GM18511 (cell line): ENCODE measurements at regions not wholly inside any gene's neighbourhood (a gene's known extent, or its start where the extent isn't known, plus 50 kb on each side); places are given as distances from the start of the nearest gene placed in this dataset.

Source experiments
- ATAC-seq: cut with Tn5 transposase; IDR thresholded peaks from one replicate; pipeline ENCODE4 v1.9.1; 2021; ENCODE audit warnings: mild to moderate bottlenecking, moderate library complexity; ENCODE audit not compliant: unreplicated experiment

DNA sequence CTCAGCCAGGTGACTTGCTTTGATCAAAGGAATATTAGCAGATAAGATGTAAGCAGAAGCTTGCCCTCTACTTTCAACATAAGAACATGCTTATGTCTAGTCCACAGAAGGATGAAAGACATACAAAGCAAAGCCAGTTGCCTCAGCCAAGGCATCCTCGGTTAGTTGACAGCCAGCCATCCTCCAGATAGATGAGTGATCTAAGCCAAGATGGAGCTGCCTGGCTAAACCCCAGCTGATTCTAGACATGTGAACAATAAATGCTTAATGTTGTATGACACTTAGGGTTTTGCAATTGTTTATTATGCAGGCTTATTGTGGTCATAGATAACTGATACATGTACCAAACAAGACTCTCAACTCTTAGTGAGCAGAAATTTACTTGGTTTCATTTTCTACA is 157.6 kb upstream of the TMTC2 start:
- no peak for ATAC-seq

DNA sequence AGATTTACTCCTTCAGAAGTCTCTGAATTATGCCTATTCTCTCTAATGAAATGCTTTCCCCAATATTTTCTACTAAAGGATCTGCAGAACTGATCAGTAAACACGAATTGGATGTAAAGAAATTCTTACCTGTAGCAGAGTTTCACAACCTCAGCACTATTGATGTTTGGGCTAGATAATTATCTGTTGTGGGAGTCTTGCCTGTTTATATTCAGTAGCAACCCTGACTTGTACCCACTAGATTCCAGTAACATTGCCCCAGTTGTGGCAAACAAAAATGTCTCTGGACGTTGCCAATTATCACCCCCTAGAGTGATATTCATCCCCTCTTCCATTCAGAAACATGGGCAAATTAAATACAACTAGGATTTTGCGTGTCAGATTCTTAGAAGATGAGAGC is 156.8 kb upstream of the TMTC2 start:
- no peak for ATAC-seq

DNA sequence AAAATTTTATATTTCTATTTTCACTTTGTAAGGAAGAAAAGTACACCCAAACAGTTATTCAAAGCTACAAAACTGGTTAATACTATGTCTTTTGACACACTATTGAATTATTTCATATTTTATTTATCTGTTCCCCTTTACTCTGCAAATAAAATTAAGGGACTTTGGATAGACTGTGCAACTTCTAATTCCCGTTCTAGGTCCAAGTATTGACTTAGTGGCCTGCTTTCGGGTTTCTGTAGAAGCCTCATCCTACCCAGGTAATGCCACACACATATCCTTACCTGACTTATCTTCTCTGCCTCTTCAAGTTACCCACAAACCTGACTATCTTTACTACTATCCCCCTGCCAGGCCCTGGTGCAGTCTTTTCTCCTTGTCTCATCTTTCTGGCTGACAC is 156.3 kb upstream of the TMTC2 start:
- ATAC-seq, result no peak

DNA sequence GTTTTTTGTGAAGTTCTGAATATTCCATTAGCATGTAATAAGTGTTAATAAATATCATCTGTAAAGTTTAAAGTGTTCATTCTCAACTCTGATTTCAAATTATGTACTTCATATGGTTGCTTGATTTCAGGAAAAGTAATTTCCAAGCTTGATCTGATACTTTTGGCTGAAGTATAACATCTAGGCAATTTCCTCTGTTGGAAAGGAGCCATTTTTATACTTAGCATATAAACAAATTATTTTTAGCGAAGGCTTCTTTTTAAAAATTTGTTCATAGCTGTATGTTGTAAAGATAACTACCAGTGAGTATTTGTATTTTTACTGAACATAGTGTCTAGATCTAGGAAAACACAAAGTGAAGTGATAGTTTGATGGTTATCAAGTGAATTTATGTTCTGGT is 153.4 kb upstream of the TMTC2 start:
- ATAC-seq, result no peak

DNA sequence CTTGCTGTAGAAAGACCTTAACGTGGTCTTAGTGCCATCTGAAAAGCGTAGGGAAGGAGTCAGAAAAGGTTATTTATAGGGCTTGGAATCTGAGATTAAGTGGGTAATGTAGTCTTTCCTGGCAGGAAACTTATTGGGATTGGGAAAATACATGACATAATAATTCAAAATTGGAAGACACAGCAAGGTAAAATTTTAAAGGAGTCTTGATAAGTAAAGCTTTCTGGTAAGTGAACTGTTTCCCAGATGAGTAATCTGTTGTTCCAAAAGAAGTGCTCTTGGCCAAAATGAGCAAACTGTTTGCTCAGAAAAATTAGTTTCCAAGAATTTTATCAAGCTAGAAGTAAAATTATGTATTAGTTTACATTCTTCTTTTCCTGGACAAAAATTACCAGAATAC is 149.3 kb upstream of the TMTC2 start:
- no peak for ATAC-seq

DNA sequence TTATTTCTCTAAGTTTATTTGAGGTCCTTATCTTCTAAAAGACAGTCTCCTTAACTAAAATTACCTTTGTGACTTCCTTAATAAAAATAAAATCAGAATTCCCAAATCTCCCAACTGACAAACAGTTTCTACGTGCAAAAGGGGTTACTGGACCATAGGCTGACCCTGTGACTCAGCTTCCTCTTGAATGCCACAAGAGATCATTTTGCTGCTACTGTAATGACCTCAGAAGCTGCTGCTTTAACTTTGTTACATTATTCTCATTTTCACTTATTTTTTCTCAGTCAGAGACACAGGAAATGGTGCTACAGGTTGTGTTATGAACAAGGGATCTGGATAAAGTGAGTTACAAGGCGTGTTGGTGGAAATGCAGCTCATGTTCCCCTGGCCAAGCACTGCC is 132.2 kb upstream of the TMTC2 start:
- peak; percentile 95 for ATAC-seq

DNA sequence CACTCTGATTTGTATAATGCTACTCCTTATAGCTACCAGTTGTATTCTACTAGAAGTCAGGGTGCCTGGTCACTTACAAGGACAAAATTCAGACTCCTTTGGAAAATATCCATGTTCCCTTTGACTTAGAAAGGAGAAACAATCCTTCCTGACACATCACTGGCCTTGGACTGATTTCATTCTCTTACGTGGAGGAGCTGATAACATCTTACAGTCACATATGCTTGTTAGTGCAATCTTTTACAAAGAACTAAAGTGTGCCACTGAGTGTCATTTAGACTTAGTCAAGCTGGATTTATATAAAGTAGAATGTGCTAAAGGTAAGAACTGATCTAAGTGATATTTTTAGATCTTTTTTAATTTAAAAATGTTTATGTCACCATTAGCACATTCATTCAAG is 131.0 kb upstream of the TMTC2 start:
- ATAC-seq, result no peak

DNA sequence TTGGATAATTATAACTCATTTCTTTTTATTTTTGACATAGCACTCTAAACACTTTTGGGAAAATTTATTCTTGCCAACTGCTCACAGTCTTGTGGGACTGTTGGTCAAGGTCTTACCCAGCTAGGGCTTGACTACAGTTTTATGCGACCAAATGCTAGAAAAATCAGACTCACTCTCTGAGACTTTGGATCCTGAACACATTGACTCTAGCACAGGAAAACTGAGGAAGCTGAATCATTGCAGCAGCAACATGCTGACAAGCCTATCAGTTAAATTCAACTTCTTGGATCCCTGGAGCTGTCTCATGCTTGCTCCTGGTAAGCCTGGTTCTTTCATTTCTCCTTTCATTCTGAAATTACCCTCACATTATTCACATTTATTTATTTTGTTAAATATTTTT is 120.7 kb upstream of the TMTC2 start:
- no peak for ATAC-seq

DNA sequence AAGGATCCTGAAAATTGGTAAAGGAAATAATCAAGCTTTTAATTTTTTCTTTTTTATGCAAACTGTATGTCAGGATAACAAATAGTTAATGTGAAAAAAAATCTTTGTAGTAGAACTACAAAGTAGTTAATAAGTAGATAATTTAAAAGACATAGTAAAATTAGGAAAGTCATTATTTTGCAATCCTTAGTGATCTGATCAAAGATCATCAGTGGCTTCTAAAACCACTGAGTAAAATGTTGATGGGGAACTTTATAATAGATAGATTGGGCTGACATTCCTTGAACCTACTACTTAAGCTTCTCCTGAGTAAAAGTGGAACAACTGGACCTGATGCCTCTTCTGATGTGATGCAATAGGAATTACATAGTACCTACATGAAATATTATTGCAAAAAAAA is 119.0 kb upstream of the TMTC2 start:
- ATAC-seq, result no peak

DNA sequence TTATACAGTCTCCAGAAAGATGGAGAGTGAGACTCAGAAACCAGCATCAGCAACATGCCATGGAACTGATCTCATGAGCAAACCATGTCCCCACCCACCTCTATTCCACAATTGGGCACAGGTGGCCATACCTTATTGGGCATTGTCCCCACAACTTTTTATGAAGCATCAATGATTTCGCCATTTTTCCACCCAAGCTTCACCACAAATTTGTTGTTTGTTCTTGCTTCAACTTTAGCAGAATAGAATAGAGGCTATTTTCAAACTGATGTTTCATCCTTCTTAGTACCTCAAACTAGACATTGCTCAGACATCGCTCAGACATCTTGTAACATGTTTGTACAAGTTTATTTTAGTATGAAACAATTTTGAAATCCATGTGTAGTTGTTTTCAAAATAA is 112.5 kb upstream of the TMTC2 start:
- ATAC-seq, result no peak

DNA sequence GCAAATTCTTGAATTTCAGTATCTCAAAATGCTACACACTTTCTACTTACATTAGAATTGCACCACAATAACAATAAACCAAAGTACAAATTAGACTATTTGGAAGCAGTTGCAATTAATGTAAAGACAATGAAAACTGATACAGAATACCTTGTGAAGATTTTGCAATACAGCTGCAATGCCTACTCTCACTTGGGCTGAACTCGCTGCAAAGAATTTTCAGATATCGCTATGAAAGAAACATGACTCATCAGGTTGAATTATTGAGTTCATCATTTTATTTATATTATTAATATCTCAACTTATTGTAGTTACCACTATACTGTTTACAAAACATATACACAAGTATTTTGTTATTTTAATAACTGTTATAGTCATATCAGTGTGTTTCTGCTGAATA is 108.0 kb upstream of the TMTC2 start:
- ATAC-seq, result no peak

DNA sequence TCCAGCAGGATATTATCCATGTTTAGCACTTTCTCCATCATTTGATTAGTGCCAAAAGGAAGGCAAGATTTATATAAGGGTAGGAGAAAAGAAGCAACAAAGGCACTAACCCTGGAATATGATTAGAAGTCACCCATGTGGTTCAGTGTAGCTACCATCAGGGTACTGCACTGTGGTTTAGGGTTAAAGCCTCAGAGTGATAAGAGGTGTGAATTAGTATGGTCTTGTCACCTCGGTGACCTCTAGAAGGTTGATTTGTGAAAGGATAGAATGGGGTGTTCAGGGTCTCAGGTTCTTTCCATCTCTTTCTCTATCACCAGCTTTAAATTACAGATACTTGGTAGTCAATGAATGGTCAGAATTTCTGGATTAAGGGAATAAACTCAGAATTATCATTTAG is 103.0 kb upstream of the TMTC2 start:
- peak; percentile 58 for ATAC-seq

DNA sequence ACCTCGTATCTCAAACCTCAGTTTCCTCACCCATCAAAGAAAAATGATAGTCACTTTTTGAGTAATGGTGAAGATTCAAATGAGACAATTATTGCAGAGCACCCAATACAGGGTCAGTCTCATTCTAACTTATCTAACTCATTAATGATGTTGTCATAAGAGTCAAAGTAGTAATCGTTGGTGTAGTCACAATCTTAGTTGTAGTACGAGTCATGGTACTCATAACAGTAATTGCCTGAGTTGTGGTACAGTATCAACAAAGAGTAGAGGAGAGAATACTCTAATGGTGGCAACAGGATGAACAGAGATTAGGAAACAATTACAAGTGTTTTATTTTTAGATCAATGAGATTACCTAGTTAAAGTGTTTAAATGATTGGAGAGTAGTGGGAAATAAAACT is 93.6 kb upstream of the TMTC2 start:
- peak; percentile 58 for ATAC-seq

DNA sequence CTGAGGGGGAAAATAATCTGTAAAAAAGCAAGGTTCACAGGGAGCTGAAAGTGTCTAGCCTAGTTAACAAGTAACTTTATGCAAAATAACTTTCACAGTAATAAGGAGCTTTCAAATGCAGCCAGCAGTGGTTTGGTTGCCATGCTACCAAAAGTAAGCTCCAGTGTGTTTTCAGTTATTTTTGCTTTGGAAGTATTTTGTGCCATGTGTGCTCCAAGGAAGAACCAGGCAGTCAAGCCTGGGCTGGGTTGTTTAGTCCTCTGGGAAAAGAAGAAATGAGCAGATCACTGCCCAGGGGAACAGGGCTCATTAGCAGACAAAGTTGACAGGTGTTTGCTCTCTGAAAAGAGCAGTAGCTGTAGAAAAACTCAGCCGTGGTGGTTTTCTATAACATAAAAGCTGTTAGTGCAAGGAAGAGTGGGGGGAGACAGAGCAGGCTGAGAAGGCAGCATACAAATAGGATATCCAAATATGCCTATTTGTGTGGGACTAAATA is 92.8 kb upstream of the TMTC2 start:
- peak; percentile 94 for ATAC-seq

DNA sequence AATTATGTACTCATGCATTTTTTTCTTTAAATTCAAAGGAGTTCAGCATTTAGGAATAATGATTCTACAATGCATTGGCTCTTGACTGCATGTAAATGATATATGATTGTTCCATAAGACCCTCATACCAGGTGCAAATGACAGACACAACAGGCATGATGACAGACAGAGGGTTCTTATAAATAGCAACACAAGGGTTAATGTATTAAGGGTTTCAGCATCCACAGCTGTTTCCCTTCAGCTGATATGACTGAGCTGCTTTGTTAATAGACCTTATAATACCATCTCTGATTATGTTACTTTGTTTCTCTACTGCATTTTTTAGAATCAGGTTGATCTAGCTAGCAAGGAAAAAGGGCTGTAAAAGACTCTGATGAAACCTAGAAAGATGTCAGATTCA is 90.8 kb upstream of the TMTC2 start:
- ATAC-seq, result no peak

DNA sequence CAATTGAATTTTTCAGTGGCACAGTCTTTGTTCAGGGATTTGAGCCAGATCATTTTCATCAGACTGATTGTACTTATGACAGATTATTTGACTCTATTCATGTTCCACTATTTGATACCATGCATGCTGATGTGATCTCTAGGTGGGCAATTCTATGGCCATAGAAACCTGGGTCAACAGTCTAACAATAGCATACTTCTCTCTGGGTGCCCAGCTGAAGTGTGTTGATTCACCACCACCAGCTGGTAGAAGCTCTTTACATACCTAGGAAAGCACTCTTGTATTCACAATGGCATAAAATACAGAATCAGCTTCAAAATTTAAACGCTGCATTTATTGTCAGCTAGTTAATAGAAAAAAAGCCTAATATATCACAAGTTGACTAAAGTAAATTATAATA is 90.2 kb upstream of the TMTC2 start:
- no peak for ATAC-seq

DNA sequence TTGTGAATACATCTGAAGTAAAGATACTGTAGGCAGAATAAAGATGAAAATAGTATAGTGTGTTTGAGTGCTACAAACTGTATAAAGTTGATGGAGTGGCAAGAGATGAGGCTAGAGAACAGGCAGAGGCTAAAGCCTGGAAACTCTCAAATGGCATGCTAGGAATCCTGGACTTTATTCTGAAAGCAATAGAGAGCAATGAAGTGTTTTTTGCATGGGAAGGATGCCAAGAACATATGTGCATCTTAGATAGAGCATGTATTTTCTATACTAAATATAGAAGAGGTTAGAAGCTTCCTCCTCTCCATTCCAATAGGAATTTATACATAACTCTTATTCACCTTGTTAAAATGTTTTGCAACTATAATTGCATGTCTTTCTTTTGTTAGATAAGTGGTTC is 86.3 kb upstream of the TMTC2 start:
- no peak for ATAC-seq

DNA sequence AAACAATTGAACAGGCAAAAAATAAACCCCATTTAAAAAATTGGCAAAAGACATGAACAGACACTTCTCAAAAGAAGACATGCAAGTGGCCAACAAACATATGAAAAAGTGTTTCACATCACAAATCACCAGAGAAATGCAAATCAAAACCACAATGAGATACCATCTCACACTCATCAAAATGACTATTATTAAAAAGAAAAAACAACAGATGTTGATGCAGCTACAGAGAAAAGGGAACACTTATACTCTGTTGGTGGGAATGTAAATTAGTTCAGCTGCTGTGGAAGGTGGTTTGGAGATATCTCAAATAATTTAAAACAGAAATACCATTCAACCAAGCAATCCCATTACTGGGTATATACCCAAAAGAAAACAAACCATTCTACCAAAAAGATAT is 83.1 kb upstream of the TMTC2 start:
- ATAC-seq, result peak; percentile 46

DNA sequence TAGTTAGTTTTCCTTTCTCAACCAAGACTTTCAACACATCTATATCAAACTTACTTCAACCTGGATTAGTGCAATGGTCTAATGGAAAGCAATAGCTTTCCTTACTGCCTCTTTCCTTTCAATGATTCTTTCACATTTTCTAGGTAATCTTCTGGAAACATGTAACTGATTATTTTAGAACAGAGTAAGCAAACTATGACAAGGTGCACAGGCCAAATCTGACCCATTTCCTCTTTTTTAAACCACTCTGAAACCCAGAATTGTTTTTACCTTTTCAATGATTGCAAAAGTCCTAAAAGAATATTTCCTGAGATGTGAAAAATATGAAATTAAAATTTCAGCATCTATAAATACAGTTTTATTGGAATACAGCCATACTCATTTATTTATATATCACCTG is 81.6 kb upstream of the TMTC2 start:
- ATAC-seq, result peak; percentile 74

DNA sequence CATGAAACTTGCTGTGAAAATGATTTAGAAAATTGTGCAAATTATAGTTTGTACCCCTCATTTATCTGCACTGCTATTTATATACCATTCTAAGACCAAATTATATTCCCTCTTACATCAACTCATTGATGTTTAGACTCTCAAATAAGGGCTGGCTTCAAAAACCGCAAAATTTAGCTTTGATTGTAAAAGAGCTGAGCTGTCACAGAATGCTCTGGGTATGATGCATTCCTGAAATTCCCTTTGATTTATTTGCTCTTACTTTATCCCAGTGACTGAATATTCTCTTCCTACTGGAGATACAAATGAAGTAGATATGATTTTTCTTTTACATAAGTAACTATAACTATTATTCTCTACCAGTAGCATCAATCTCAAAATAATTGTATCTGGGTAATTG is 78.0 kb upstream of the TMTC2 start:
- ATAC-seq, result no peak

DNA sequence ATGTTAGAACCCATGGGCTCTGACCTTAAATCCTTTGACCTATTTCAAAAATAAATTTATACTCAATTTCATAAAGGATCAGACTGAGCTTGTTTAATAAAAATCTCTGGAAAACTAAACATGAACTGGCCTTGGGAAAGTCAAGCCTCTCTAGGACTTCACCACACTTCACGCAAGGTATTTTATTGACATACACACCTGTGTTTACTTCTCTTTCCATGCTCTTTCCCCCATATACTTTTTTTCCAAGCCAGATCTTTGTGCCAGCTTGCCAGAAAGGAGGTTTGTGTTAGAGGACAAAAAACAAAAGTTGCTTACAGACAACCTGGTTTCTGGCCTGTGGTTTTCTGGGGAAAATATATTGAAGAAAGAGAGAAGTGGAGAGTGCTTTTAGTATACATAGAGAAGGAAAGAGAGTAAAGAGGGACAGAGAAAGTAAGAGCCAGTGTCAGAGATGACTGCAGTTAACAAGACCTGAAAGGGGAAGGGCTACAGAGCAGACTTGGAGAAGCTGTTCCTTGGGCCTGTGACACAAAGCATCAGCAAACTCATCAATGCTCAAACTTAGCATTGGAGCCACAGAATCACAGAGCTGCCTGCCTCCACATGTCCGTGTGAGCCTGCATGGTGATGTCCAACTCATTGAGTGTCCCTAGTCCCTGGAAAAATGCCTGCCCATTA is 77.3 kb upstream of the TMTC2 start:
- no peak for ATAC-seq

DNA sequence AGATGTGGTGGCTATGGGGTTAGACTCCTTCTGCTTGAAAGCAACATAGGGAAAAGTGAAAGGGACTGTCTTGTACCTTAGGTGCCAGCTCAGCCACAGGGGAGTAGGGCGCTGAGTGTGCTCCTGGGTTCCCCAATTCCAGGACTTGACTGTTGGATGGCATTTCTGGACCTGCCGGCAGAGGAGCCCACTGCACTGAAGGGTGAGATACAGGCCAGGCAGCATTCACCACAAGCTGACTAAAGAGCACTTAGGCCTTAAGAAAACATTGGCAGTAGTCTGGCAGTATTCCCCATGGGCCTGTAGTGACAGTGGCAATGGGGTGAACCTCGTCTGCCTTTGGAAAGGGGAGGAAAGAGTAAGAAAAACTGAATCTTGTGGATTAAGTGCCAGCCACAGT is 67.1 kb upstream of the TMTC2 start:
- no peak for ATAC-seq

DNA sequence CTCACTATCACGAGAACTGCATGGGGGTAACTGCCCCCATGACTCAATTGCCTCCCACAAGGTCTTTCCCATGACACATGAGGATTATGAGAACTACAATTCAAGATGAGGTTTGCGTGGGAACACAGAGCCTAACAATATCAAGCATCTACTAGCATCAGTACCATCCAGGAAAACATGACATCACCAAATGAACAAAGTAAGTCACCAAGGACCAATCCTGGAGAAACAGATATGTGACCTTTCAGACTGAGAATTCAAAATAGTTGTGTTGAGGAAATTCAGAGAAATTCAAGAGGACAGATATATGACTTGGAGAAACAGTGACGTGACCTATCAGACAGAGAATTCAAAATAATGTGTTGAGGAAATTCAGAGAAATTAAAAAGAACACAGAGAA is 65.8 kb upstream of the TMTC2 start:
- ATAC-seq, result no peak
